ENCODE measurements at regions not wholly inside any gene's neighbourhood (a gene's known extent, or its start where the extent isn't known, plus 50 kb on each side); places are given as distances from the start of the nearest gene placed in this dataset.

- DNase-seq: no peak
Measured at GRCh38 chr4:14059006-14059405, 431.5 kb upstream of the BOD1L1 start.

DNA sequence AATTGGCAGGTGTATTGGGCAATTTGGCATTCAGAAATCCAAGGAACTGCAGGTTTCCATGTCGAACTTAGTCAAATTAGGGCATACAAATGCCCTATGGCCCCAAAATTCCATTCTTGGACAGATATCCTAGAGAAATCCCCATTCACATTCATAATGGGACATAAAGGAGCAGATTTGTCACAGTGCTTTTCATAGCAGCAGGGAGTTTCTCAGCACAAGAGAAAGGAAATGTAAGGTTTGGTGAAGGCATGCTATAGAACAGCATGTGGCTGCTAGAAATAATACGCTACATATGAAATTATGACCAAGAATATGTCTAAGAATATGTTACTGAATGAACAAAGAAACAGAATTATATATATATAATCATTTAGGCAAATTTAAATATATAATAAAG lies 437.5 kb upstream of the BOD1L1 start:
- no peak for DNase-seq

- DNase-seq: no peak
Measured at GRCh38 chr4:14065406-14065805, 437.9 kb upstream of the BOD1L1 start.

GRCh38 chr4:14066979-14067378 lies 439.5 kb upstream of the BOD1L1 start:
- DNase-seq: no peak

GRCh38 chr4:14069886-14070285 lies 442.4 kb upstream of the BOD1L1 start:
- no peak for DNase-seq

DNA sequence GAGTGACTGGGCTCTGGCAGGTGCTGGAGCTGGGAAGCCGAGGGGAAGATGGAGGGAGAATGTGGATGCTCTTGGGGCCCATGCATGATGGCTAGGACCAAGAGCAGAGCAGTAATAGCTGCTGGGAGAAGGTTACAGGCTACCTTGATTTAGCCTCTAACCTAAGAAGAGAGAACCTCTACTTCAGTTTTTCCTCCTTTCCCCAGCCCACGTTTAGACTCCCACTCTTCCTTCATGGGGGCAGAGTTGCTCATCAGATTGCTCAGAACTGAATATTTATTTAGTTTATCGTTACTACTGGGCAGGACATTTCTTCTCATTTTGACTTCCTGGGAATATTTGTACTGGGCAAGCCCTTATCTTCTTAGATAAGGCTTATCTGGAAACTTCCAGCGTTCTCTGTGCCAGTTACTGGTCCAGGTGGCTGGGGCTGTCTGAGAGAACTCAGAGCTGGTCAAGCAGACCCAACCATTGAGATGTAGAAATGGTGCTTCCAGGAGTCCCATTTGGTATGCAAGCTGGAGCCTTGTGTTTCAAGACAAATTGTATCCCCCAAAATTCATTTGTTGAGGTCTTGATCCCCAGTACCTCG lies 442.9 kb upstream of the BOD1L1 start:
- DNase-seq: no peak

DNA sequence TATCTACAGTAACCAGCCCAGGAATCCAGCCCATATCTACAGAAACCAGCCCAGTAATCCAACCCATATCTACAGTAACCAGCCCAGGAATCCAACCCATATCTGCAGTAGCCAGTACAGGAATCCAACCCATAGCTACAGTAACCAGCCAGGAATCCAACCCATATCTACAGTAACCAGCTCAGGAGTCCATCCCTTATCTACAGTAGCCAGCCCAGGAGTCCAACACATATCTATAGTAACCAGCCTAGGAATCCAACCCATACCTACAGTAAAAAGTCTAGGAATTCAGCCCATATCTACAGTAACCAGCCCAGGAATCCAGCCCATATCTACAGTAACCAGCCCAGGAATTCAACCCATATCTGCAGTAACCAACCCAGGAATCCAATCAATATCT lies 445.0 kb upstream of the BOD1L1 start:
- no peak for DNase-seq

GRCh38 chr4:14076776-14077175 lies 449.3 kb upstream of the BOD1L1 start:
- no peak for DNase-seq

DNA sequence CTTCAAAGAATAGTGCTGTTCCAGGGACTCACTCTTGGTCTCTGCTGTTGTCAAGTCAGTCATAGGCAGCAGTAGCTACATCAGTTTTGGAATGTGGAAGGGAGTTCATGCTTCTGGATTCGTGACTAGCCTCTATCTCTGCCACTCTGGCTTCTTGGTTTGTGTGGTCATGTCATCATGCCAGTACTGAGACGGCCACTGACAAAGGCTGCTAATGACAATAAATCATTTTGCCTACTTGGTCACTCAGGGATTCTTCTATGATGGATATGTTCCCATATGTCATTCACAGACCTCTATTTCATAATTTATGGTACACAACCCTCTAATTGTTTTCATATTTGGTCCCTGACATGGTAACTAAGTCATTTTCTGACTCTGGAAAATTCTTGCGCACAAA lies 450.8 kb upstream of the BOD1L1 start:
- DNase-seq: no peak

GRCh38 chr4:14079601-14080000 lies 452.1 kb upstream of the BOD1L1 start:
- DNase-seq: no peak

DNA sequence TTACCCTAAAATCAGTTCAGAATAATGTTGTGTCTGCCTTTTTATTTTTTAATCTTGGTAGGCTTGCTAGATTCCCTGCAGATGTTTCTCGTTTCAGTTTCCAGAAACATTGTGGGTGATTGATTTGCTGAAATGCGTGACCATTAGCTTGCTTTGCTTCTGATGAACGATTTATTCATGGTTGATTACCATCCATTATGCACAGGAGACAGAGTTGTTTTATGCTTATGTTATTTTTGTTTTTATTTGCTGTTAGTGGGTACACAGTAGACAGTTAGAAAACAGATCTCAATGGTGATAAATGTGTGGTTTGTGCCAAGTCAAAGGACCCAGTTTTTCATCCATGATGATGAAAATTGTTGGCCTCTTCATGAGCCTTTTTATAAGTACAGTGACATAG lies 455.6 kb upstream of the BOD1L1 start:
- DNase-seq: no peak

DNA sequence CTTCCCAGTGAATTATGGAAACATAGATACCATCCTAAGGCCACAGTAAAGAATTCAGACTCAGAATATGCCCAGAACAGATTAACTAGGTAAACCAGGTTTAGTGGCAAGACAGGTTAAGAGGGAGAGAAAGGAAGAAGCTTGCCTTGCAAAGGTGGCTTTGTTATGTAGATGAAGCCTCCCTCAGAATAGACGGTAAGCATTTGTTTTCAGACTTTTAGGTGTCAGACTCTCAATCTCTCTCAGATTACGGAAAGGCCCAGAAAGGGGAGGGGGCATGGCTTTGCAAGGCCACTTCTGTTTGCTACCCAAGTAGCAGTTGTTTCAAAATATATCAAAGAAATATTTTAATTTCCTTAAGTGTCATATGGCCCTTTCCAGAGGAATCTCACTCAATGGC lies 457.1 kb upstream of the BOD1L1 start:
- no peak for DNase-seq

- DNase-seq: no peak
Measured at GRCh38 chr4:14087459-14087858, 459.9 kb upstream of the BOD1L1 start.

- no peak for DNase-seq
Measured at GRCh38 chr4:14087921-14088320, 460.4 kb upstream of the BOD1L1 start.

- DNase-seq: no peak
Measured at GRCh38 chr4:14091531-14091930, 464.0 kb upstream of the BOD1L1 start.

- DNase-seq: no peak
Measured at GRCh38 chr4:14091966-14092365, 464.4 kb upstream of the BOD1L1 start.

- no peak for DNase-seq
Measured at GRCh38 chr4:14092741-14093140, 465.2 kb upstream of the BOD1L1 start.

DNA sequence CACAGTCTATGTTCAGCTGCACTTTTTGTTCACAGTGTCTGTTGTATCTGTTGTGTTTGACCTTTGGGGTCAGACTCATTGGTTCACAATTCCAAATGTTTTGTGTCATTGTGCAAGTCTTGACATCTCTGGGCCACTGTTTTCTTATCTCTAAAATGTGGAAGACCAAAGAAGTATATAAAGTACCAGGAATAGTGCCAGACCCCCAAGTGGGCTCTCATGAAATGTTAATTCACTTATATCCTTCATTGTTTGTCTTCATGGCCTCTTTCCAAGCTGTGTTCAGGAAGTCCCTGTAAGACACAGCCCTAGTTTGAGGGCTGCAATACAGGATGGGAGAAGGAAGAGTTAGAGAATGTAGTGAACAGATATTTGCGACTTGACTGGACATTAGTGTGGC lies 468.3 kb upstream of the BOD1L1 start:
- no peak for DNase-seq

DNA sequence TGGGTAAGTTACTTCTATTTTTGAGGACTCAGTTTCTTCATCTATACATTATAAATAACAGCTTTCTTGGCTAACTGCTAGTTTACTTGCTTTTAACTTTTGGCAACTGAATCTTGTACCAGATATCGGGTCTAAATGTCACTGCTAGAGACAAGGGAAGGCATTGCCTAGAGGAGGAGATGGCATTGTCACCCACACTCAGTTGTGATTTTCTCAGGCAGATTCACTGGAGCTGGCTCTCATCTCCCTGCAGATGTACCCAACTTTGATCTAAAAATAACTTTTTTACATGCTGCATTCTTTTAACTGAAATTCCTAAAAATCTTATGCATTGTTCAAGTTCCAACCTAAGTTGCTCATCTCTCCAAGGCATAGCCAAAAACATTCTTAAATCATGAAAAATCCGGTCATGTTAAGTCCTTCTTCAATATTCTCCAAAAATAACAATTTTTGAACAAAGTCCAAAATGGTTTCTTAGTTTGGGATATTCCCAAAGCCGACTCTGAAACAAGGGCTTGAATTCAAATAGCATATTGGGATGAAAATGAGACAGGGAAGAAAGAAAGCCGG lies 469.0 kb upstream of the BOD1L1 start:
- DNase-seq: no peak

- DNase-seq: no peak
Measured at GRCh38 chr4:14100349-14100748, 472.8 kb upstream of the BOD1L1 start.

DNA sequence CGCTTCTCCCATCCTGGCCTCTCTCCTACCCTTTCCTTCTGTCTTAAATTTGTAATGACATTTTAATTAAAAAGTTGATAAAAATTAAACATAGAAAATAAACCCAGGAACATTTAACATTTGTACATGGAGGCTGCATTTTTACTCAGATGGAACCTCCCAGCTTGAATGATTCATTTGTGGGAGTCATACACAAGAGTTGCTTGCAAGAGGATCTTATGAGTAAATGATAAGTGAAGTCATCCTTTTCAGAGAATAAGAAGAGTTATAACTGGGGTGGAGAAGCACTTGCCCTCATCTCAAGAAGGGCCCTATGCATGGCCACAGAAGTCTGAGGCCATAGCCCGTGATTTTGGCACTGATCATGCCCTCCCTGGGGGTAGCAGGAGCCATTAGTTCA lies 482.9 kb upstream of the BOD1L1 start:
- DNase-seq: no peak

GRCh38 chr4:14111730-14112181 lies 484.2 kb upstream of the BOD1L1 start:
- DNase-seq: no peak

DNA sequence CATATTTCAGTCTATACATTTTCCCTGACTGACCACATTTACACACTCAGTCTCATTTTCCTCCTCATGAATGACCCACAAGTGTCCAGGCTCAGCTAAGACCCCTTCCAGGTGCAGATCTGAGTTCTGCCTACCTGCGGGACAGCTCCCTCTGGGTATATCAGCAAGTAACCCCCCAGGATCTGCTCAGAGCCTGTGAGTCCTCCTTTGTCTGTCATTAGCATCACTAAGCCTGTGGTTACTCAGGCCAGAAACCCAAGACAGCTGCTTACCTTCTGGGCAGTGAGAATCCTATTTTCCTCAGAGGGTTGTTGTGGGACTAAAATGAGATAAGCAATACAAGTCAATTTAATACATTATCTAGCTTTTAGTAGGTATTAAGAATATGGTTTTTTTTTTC lies 487.6 kb upstream of the BOD1L1 start:
- DNase-seq: no peak

DNA sequence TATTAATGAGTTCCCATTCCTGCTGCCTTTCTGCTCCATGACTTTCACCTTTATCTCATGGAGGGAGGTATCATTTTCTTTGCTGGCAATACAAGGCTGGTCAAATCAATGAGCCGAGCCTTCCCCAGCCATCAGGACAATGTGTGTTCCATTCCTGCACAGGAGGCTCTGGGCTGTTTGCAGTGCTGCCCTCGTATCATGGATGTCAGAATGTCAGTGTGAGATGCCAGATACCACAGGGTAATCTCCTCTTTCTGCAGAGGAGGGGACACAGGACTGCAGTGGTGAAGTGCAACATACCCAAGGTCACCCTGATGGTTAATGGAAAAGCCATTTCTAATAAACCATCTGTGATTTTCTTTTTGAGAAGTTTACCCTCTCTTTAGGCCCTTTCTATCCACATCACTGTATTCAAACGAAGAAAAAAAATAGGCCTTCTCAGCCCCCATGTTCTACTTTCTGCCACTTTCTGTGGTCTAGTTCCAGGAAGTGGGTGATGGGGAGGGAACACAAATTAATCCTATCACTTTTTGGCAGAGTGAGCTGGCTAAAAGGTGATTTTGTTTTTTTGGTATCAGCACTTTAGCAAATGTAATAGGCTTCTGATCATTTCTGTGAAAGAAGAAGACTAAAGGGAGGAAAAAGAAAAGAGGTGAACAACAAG lies 490.2 kb upstream of the BOD1L1 start:
- DNase-seq: no peak

DNA sequence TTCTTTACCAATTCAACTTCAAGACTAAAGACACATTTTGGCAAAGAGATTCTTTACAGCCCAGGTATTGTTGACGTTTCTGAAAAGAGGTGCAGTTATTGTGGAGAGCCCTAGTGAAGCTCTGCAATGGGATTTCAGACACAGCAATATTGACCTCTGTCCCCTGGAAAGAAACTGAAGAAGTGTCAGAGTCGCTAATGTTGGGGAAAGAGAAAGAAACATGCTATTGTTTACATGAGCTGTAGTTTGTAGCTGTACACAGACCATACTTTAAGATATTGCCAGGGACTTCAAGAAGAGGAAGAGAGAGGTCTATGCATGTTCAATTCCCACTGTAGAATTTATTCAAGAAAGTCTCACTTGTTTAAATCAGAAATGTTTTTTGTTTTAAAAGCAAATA lies 497.3 kb upstream of the BOD1L1 start:
- no peak for DNase-seq
